Hematopoietic multipotent progenitor cell (in vitro differentiated cells): ENCODE measurements at regions not wholly inside any gene's neighbourhood (a gene's known extent, or its start where the extent isn't known, plus 50 kb on each side); places are given as distances from the start of the nearest gene placed in this dataset. TPM values are rescaled to one million over a fixed set of nuclear protein-coding genes. Genes with fewer than 3 reads are reported as not detected.
"Not testable (repeated sequence)": the region's sequence is repeated elsewhere in the genome, so short reads cannot be mapped to it uniquely, and the experiment has no call there.

Source experiments
- DNase-seq, 3 donors: peaks; one replicate each; pipeline ENCODE4 v3.0.0-alpha.2; 2011 to 2015; ENCODE audit warnings: low read depth in 2 of 3, low spot score in 2 of 3
- small RNA-seq: library from RNA; depleted of rRNA; stranded (forward); fragments of <200 nt; gene quantifications from one replicate; pipeline ENCODE3, GENCODE V24; 2012

- not testable (repeated sequence) for DNase-seq
Observed at GRCh38 chr9:138212811-138213210, 335.2 kb downstream of the CACNA1B start.

DNA sequence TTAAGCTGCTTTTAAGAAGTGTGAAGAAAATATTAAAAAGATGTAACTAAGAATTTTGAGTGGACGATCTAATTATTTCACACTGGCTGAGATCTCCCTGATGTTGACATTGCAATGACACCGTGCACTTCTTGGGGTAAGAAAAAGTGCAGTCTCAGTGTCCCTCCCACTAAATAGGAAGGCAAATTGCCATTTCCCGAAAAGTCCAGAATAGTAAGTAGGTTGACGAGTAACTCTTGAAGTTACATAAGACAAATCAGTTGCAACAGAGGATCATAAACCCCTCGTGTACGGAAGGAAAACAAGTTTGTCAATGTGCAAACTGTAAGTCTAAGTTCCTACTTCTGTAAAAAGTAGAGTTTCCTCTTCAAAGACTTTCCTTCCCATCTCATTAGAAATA is 336.2 kb downstream of the CACNA1B start:
- not testable (repeated sequence) for DNase-seq

DNA sequence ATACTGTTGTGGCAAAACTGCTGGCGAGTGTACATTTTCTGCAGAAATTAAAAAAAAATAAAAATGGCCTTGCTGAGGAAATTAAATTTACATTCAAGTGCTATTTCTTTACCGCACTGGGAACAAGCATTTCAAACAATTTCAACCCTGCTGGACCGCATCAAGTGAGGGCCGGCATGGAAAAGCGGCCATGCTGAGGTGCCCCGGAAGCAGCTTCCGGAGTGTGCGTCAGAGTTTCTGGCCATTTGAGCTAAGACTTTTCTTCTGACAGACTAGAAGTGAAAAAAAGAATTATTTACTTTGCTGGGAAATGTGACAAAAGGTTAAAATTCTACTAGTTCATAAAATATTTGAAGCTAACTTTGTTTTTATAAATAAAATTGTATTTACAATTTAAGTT is 337.0 kb downstream of the CACNA1B start:
- not testable (repeated sequence) for DNase-seq

GRCh38 chr9:138215588-138215987 is 338.0 kb downstream of the CACNA1B start:
- DNase-seq: not testable (repeated sequence)

DNA sequence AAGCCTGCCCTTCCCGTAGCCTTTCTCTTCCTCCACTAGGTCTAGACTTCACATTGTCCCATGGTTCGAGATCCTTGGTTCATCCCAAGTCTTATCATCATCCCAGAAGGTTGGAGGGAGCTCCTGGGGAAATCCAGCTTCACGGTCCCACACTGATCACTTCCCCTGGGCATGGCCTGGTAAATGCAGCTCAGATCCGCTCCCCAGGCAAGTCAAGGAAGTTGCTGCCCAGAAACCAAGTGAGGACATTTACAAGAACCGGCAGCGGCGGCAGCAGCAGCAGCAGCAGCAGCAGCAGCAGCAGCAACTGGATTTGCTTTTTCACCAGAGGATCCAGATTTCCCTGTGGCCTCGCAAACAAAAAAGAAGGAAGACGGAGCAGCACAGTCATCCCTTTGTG is 339.2 kb downstream of the CACNA1B start:
- DNase-seq: not testable (repeated sequence)

- DNase-seq: not testable (repeated sequence)
Observed at GRCh38 chr9:138217284-138217850, 339.8 kb downstream of the CACNA1B start.

DNA sequence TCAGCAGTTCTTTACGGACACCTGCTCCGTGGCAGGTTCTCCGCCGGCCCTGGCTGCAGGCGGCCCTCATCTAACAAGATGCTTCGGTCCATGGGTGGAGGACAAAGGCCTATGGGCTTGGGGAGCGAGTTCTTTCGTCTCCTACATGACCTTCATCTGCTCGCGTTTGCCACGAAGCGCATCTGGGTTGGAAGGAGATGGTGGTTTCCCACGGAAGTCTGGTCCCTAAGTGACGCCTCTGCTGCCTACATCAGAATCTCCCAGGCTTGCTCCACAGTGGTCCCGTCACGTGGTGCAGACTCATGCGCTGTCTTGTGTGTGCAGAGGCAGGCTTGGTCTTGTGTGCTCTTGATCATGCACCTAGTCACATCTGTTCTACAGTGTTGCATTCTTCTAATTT is 341.7 kb downstream of the CACNA1B start:
- DNase-seq: peak in 1 of 3 donors; percentile 9

DNA sequence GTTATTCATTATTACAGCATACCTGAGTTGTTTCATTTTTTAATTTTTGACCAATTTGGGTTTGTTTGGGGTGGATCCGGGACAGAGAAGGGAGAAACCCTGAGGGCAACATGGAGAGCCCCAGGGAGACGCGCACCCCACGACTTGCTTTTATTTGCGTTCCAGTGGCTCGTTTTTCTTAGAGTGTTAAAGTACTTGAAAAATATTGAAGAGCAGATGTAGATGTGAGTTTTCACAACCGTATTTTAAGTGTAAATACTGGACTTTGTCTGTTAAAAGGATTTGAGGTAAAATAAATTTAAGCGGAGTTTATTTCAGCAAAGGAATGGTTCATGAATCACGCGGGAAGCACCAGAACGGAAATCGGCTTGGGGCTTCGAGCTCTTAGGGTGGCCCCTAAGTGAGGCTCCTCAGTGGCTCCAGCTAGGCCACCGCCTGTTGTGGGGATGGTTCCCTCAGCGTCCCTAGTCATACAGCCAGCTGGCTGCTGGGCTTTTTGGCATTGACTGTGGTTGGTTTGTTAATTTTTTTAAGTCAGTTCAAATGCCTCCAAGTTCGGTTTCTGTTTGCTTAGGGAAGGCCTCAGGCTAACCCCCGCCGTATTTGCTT is 344.0 kb downstream of the CACNA1B start:
- DNase-seq: not testable (repeated sequence)

DNA sequence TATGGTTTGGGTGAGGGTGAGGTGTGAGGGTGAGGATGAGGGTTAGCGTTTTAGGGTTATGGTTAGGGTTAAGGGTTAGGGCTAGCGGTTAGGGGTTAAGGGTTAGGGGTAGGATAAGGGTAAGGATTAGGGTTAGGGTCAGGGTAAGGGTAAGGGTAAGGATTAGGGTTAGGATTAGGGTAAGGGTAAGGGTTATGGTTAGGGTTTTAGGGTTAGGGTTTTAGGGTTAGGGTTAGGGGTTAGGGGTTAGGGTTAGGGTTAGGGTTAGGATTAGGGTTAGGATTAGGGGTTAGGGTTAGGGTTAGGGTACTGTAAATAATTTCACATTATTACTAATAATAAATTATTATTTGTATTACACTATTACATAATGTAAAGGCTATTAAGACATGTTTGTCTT is 359.5 kb downstream of the CACNA1B start:
- DNase-seq: not testable (repeated sequence)

DNA sequence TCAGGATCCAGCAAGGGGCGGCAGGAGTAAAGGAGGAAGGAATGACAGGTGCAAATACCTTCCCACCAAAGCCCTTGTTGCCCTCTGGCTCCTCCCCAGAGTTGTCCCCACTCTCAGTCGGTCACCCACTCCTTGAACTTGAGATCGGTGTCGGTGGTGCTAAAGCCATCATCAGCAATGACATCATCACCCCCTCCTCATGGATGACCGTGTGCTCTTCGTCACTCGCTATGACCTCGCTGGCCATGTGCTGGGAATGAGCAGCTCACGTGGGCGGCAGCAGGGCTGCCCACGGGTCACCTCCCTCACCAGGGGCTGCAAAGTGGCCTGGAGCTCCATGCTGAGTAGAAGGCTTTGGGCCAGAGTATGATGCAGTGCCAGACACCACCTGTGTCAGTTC is 405.3 kb downstream of the CACNA1B start:
- DNase-seq: not testable (repeated sequence)

Small RNA genes in the stretch of these regions (small RNA-seq; reads per million reads assigned to genes)
- gene RNU6-785P: not detected
